Lower lobe of right lung (tissue), 2 donors: ENCODE measurements at regions not wholly inside any gene's neighbourhood (a gene's known extent, or its start where the extent isn't known, plus 50 kb on each side); places are given as distances from the start of the nearest gene placed in this dataset.
"Not testable (repeated sequence)": the region's sequence is repeated elsewhere in the genome, so short reads cannot be mapped to it uniquely, and the experiment has no call there.

Source experiments
- ATAC-seq, 2 donors: fragments of 200-7000 bp; cut with Tn5 transposase; one replicate each; pipeline ENCODE4 v1.9.1; 2020 to 2022; ENCODE audit warnings: mild to moderate bottlenecking in 2 of 2, moderate library complexity in 2 of 2
- DNase-seq: peaks from one replicate; pipeline ENCODE4 v3.0.0-alpha.2; 2020
- H3K27ac ChIP-seq: fragments of 200-600 bp; one replicate; pipeline ENCODE4 v1.8.0; 2022
- H3K27me3 ChIP-seq: fragments of 200-600 bp; one replicate; pipeline ENCODE4 v1.8.0; 2022; ENCODE audit warnings: low read depth
- H3K36me3 ChIP-seq: fragments of 200-600 bp; one replicate; pipeline ENCODE4 v1.8.0; 2022; ENCODE audit warnings: mild to moderate bottlenecking
- H3K4me1 ChIP-seq: fragments of 200-600 bp; one replicate; pipeline ENCODE4 v1.8.0; 2022
- H3K4me3 ChIP-seq: fragments of 200-600 bp; one replicate; pipeline ENCODE4 v1.8.0; 2022; ENCODE audit warnings: mild to moderate bottlenecking
- H3K9me3 ChIP-seq: fragments of 200-600 bp; one replicate; pipeline ENCODE4 v1.8.0; 2022
- intact Hi-C: fragments of 100-400 bp; cut with DNase I; formaldehyde crosslinking; loops from one replicate; pipeline ENCODE4 v1.11.0; 2022
- TF ChIP-seq, protein P1 (sequence below): fragments of 200-600 bp; IDR thresholded peaks from one replicate; pipeline ENCODE4 v1.8.0; 2022; ENCODE audit warnings: antibody characterized with exemption, mild to moderate bottlenecking
- donor health status: DM: no; HTN: yes; CAD: no; lungs with severe emphysema.

DNA sequence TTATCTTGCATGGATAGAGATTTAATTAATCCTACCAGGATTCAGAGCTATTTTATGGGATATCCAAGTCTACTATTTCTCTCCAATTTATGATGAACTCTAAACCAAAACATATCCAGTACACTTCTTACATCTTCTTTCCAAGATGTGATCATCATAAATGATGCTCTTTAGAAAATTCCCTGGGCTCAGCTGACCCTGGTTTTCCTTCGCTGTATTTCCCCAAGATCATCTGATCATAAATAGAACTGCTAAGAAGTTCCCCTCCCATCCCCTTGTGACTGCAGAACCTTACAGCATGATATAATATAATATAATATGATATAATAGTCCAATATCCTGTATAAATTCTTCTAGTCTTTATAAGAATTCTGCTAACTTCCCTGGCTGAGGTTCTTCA, 114.6 kb upstream of the LYZL2 start:
- intact Hi-C loops: no loop called here
- no peak overlapping the region for H3K27ac ChIP-seq
- H3K27me3 ChIP-seq: no peaks in the 10 kb centered on the region
- TF ChIP-seq, protein P1, sequence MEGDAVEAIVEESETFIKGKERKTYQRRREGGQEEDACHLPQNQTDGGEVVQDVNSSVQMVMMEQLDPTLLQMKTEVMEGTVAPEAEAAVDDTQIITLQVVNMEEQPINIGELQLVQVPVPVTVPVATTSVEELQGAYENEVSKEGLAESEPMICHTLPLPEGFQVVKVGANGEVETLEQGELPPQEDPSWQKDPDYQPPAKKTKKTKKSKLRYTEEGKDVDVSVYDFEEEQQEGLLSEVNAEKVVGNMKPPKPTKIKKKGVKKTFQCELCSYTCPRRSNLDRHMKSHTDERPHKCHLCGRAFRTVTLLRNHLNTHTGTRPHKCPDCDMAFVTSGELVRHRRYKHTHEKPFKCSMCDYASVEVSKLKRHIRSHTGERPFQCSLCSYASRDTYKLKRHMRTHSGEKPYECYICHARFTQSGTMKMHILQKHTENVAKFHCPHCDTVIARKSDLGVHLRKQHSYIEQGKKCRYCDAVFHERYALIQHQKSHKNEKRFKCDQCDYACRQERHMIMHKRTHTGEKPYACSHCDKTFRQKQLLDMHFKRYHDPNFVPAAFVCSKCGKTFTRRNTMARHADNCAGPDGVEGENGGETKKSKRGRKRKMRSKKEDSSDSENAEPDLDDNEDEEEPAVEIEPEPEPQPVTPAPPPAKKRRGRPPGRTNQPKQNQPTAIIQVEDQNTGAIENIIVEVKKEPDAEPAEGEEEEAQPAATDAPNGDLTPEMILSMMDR: no peak
- no peaks in the 10 kb centered on the region for H3K9me3 ChIP-seq
- DNase-seq: no peak
- ATAC-seq: no peak
- H3K4me1 ChIP-seq: no peaks in the 10 kb centered on the region
- H3K4me3 ChIP-seq: no peak overlapping the region
- H3K36me3 ChIP-seq: no peaks in the 10 kb centered on the region

DNA sequence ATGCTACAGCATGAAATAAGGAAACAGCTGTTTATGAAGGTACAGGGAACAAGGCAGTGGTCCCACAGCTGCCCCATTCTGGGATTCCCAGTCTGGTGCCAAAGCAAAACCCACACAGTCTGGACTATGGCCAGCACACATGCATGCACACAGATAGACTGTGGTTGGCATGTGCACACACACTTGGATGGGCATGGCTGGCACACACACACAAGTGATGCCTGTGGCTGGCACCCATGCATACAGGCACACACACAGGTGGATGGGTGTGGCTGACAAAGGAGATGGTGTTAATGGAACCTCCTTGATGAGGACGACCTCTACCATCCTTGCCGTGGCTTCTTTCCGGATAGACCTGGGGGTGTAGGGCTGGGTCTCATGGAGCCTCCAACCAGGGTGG, 114.0 kb upstream of the LYZL2 start:
- Histone ChIP-seq H3K36me3 (no peaks in the 10 kb centered on the region), H3K27ac (no peak overlapping the region), H3K4me1 (no peaks in the 10 kb centered on the region), H3K4me3 (no peak overlapping the region), H3K27me3 (no peaks in the 10 kb centered on the region), H3K9me3 (no peaks in the 10 kb centered on the region)
- peak in 1 of 2 donors; percentile 28 for ATAC-seq
- DNase-seq: no peak
- TF ChIP-seq, protein P1: no peak
- intact Hi-C loops: no loop called here

DNA sequence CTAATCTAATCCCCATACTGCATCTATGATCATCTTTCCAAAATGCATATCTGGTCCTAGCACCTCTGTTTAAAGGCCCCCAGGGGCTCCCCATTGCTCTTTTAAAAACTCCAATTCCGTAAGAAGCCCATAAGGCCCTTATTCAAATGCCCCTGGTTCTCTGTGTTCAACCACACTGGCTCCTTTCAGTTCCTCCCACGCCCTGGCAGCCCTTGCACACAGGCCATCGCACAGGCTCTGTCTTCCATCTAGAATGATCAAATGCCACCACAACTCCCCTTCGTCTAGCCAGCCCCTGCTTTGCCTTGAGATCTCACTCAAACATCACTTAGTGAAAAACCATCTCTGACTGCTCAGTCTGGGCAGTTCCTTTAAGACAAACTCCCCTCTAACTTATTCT, 112.9 kb upstream of the LYZL2 start:
- DNase-seq (no peak), ATAC-seq (no peak)
- Histone ChIP-seq H3K36me3 (no peaks in the 10 kb centered on the region), H3K27me3 (no peaks in the 10 kb centered on the region), H3K4me3 (no peak overlapping the region), H3K27ac (no peak overlapping the region), H3K4me1 (no peaks in the 10 kb centered on the region), H3K9me3 (no peaks in the 10 kb centered on the region)
- TF ChIP-seq, protein P1: no peak
- intact Hi-C loops: no loop called here

DNA sequence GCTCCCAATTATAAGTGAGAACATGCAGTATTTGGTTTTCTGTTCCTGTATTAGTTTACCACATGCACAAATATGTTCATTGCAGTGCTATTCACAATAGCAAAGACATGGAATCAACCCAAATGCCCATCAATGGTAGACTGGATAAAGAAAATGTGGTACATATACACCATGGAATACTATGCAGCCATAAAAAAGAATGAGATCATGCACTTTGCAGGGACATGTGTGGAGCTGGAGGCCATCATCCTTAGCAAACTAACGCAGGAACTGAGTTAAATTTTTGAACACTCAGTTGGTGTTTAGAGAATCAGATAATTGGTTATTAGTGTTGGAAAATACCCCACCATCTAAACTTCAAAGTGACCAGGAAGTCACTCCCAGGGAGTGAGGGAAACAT, 111.2 kb upstream of the LYZL2 start:
- H3K27ac ChIP-seq, ATAC-seq, H3K4me1 ChIP-seq, H3K36me3 ChIP-seq, H3K27me3 ChIP-seq, DNase-seq, H3K9me3 ChIP-seq, H3K4me3 ChIP-seq, intact Hi-C loops: not testable (repeated sequence)

DNA sequence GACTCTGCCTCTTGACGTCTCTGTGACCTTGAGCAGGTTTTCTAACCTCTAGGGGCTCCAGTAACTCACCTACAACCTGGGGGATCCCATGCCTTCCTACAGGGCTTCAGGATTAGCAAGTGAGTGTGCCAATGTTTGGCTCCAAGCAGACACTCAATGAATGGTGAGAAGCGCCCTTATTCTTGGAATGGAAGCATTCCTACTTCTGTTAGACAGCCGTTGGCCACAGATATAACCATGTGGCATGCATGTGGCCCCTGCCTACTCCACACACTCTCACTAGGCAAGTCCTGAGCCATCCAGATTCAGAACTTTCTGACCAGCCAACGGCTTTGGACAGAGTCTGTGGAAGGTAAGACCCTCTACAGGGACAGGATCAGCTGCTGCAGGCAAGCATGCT, 108.9 kb upstream of the LYZL2 start:
- H3K27me3 ChIP-seq: no peaks in the 10 kb centered on the region
- intact Hi-C loops: no loop called here
- no peaks in the 10 kb centered on the region for H3K9me3 ChIP-seq
- ATAC-seq: no peak
- no peaks in the 10 kb centered on the region for H3K4me1 ChIP-seq
- H3K4me3 ChIP-seq: no peak overlapping the region
- H3K27ac ChIP-seq: no peak overlapping the region
- TF ChIP-seq, protein P1: no peak
- no peaks in the 10 kb centered on the region for H3K36me3 ChIP-seq
- no peak for DNase-seq

DNA sequence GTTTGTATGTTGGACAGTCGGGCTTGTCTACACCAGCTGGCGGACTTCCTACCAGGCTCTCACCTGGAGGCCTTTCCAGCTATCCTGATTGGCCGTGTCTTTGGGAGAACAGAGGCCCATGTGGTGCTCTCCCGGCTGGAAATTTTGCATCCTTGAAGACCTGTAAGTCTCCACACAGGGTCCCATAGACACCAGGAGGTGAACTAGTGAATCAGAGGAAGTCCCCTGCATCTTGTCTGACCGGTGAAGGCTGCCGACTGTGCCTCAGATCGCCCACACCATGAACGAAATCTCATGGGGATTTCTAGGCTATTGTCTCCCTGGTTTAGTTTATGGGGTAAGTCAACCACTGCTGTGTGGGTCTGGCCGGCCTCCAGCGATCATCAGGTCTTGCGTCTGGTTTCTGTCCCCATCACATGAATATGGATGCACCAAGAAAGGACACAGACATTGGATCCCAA, 108.4 kb upstream of the LYZL2 start:
- Histone ChIP-seq H3K36me3 (no peaks in the 10 kb centered on the region), H3K9me3 (no peaks in the 10 kb centered on the region), H3K4me1 (no peaks in the 10 kb centered on the region), H3K27me3 (no peaks in the 10 kb centered on the region), H3K4me3 (no peak overlapping the region), H3K27ac (no peak overlapping the region)
- no peak for ATAC-seq
- intact Hi-C loops: no loop called here
- DNase-seq: no peak
- TF ChIP-seq, protein P1: no peak
